ENCODE measurements at regions not wholly inside any gene's neighbourhood (a gene's known extent, or its start where the extent isn't known, plus 50 kb on each side); places are given as distances from the start of the nearest gene placed in this dataset.
A peak's percentile ranks its signal among the peaks of the same experiment; 100 is the strongest.

DNA sequence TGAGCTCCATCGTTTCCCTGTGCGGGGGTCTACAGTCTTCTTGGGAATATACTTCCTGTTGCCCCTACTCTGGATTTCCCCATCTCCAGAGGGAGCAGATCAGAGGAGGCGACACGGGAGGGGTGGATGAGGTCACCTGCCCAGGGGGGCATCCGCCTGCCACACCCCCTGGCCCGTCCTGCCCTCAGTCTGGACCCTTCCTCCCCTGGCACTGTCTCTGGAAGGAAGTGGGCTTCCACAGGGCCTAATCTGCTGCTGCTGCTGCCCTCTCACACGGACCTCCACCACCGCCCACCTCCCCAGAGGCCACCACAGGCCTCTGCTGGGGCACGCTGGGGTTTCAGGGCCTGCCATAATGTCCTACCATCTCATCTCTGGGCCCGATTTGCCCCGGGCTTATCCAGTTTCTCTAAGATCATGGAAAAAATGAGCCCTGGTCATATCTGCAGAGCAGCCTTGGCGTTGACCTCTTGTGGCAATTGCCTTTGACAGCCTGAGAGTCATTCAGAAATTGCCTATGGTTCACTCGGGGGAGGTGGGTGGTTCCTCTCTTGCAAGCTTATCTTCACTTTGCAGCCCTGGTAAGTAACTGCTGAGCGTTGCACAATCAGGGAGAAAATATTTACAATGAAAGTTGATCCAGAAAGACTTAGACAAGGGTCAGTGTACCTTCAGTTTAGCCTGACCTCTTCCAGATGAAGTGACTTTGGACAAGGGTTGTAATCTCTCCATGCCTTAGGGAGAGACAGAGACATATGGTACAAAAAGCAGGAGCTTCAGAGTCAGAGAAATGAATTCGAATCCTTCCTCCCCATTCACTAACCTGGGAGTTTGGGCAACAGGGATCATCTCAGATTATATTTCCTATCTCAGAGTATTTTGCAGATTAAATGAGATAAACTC lies 252.4 kb downstream of the TOMM20 start (continued):
- TF ChIP-seq FLYWCH1 (CRISPR knock-in tag; IDR thresholded peaks at IDR 0.05) (no peak), TBX3 (IDR thresholded peaks at IDR 0.05; ENCODE audit: borderline replicate concordance) (peak; percentile 40; the same call in 1 of the 2 replicates), RXRB (CRISPR knock-in tag; IDR thresholded peaks at IDR 0.05; ENCODE audit: borderline replicate concordance) (peak; percentile 97), FOXK2 (IDR thresholded peaks at IDR 0.05) (no peak), ELF4 (CRISPR knock-in tag; IDR thresholded peaks at IDR 0.05; ENCODE audit: borderline replicate concordance) (peak; percentile 41; the same call in 1 of the 2 replicates), PHF8 (CRISPR knock-in tag; IDR thresholded peaks at IDR 0.05) (no peak; the same call in none of the 2 replicates), ZNF460 (CRISPR knock-in tag; IDR thresholded peaks at IDR 0.05; ENCODE audit: borderline replicate concordance) (peak; percentile 40; the same call in 1 of the 2 replicates), TMF1 (CRISPR knock-in tag; IDR thresholded peaks at IDR 0.05; ENCODE audit: low read depth) (no peak), ZNF441 (CRISPR knock-in tag; IDR thresholded peaks at IDR 0.05; ENCODE audit: borderline replicate concordance) (peak; percentile 19; the same call in 1 of the 2 replicates), ZBTB38 (CRISPR knock-in tag; IDR thresholded peaks at IDR 0.05) (no peak; the same call in 1 of the 2 replicates), ATF6 (CRISPR knock-in tag; conservative IDR thresholded peaks at IDR 0.05) (no peak), SMYD3 (CRISPR knock-in tag; IDR thresholded peaks at IDR 0.05) (no peak), MXD1 (CRISPR knock-in tag; IDR thresholded peaks at IDR 0.05) (no peak), ZFP41 (CRISPR knock-in tag; IDR thresholded peaks at IDR 0.05; ENCODE audit: borderline replicate concordance) (no peak), ZBTB37 (CRISPR knock-in tag; IDR thresholded peaks at IDR 0.05) (peak; percentile 96), ZNF557 (CRISPR knock-in tag; IDR thresholded peaks at IDR 0.05) (0 out of 2 replicates have a peak, but pooled peaks have one; percentile 59), ZNF737 (CRISPR knock-in tag; IDR thresholded peaks at IDR 0.05; ENCODE audit: borderline replicate concordance) (peak; percentile 2; the same call in 1 of the 2 replicates), ZHX1 (CRISPR knock-in tag; IDR thresholded peaks at IDR 0.05; ENCODE audit: low read depth) (peak; percentile 61; the same call in 1 of the 2 replicates)
